ENCODE measurements at regions not wholly inside any gene's neighbourhood (a gene's known extent, or its start where the extent isn't known, plus 50 kb on each side); places are given as distances from the start of the nearest gene placed in this dataset.

DNA sequence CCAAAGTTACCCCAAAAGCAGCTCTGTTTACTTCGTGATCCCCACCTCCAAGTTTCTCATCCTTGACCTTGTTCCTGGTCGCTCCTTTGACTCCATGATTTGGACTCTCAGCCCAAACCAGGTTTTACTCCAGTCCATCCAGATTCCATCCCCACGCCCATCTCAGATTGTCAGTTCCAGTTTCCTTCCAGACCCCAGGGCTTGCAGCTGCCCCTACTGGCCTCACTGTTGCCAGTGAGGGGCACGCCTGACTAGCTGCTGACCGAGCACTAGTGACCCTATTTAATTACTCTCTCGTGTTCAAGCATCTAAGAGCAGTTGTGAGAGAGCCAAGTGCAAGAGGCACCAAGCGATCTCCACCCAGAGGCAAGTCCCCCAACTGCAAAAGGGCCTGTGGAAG is 155.1 kb upstream of the FUT8 start:
- Histone ChIP-seq H3K79me2 (ENCODE audit: control insufficient read depth, insufficient read depth, low read length) (no peaks in the 10 kb centered on the region), H4K20me1 (ENCODE audit: control insufficient read depth, extremely low read depth, insufficient read depth, low read length) (no peaks in the 10 kb centered on the region)
- dilution Hi-C loops (cut with MboI; ENCODE audit: extremely low pct_ligation_motif_present, low sequenced_read_pairs): no loop called here

DNA sequence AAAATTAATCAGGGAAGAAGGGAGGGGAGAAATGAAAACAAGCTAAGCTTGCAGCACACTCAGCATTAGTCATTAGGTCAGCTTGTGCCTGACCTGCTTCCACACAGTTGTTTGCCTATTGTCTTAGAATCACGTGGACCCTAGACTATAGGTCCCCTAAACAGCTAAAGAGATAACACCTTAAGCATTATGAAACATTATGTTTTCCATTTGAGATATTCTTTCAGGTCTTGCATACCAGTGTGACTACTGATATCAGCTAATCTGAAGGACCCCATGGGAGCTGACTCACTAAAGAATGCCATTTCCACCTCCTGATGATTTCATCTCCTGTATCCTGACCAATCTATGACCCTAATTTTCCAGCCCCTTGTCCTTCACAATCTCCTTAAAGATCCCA is 154.1 kb upstream of the FUT8 start:
- no peaks in the 10 kb centered on the region for H3K36me3 ChIP-seq (ENCODE audit: control insufficient read depth in 2 of 2, extremely low read depth in 1 of 2, insufficient read depth in 2 of 2, low read length in 2 of 2)
- dilution Hi-C loops (cut with MboI; ENCODE audit: extremely low pct_ligation_motif_present, low sequenced_read_pairs): no loop called here
- DNase-seq (ENCODE audit: low read depth, low spot score): no peak
- FAIRE-seq: peak; percentile 58
- H3K4me3 ChIP-seq (ENCODE audit: control insufficient read depth in 2 of 3, extremely low read depth in 1 of 3, insufficient read depth in 2 of 3, low read depth in 1 of 3, low read length in 3 of 3): no peak overlapping the region
- no peaks in the 10 kb centered on the region for H3K79me2 ChIP-seq (ENCODE audit: control insufficient read depth, insufficient read depth, low read length)
- no peak overlapping the region for H3K27ac ChIP-seq (ENCODE audit: control insufficient read depth, insufficient read depth, low read length)
- TF ChIP-seq, protein P1, sequence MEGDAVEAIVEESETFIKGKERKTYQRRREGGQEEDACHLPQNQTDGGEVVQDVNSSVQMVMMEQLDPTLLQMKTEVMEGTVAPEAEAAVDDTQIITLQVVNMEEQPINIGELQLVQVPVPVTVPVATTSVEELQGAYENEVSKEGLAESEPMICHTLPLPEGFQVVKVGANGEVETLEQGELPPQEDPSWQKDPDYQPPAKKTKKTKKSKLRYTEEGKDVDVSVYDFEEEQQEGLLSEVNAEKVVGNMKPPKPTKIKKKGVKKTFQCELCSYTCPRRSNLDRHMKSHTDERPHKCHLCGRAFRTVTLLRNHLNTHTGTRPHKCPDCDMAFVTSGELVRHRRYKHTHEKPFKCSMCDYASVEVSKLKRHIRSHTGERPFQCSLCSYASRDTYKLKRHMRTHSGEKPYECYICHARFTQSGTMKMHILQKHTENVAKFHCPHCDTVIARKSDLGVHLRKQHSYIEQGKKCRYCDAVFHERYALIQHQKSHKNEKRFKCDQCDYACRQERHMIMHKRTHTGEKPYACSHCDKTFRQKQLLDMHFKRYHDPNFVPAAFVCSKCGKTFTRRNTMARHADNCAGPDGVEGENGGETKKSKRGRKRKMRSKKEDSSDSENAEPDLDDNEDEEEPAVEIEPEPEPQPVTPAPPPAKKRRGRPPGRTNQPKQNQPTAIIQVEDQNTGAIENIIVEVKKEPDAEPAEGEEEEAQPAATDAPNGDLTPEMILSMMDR (optimal IDR thresholded peaks at IDR 0.05 in 1 of 3, IDR thresholded peaks at IDR 0.05 in 1 of 3, conservative IDR thresholded peaks at IDR 0.05 in 1 of 3; ENCODE audit: extremely low read depth in 1 of 3, insufficient read depth in 2 of 3, low read length in 3 of 3): no peak
- TF ChIP-seq EZH2 (IDR thresholded peaks at IDR 0.05; ENCODE audit: low read length): no peak
- H3K4me1 ChIP-seq (ENCODE audit: control insufficient read depth, extremely low read depth, insufficient read depth, low read length): peaks cover 17% of the 10 kb centered on the region
- peaks cover 2% of the 10 kb centered on the region for H3K9me3 ChIP-seq (ENCODE audit: control insufficient read depth, low read depth, low read length)
- no peaks in the 10 kb centered on the region for H4K20me1 ChIP-seq (ENCODE audit: control insufficient read depth, extremely low read depth, insufficient read depth, low read length)
- H3K27me3 ChIP-seq (ENCODE audit: control insufficient read depth, extremely low read depth, insufficient read depth, low read length): no peaks in the 10 kb centered on the region
- no peak overlapping the region for H2AFZ ChIP-seq (ENCODE audit: control insufficient read depth, low read length)
- no peak overlapping the region for H3K4me2 ChIP-seq (ENCODE audit: control insufficient read depth, extremely low read depth, insufficient read depth, low read depth, low read length)
- no peak overlapping the region for H3K9ac ChIP-seq (ENCODE audit: control insufficient read depth, extremely low read depth, insufficient read depth, low read length)
- H3K9me1 ChIP-seq (ENCODE audit: control insufficient read depth, extremely low read depth, insufficient read depth, low read length): no peaks in the 10 kb centered on the region

More for the DNA sequence above, 155.1 kb upstream of the FUT8 start:
- H3K9ac ChIP-seq (ENCODE audit: control insufficient read depth, extremely low read depth, insufficient read depth, low read length): no peak overlapping the region
- H3K9me1 ChIP-seq (ENCODE audit: control insufficient read depth, extremely low read depth, insufficient read depth, low read length): no peaks in the 10 kb centered on the region
- peaks cover 17% of the 10 kb centered on the region for H3K4me1 ChIP-seq (ENCODE audit: control insufficient read depth, extremely low read depth, insufficient read depth, low read length)
- no peak overlapping the region for H3K4me3 ChIP-seq (ENCODE audit: control insufficient read depth in 2 of 3, extremely low read depth in 1 of 3, insufficient read depth in 2 of 3, low read depth in 1 of 3, low read length in 3 of 3)
- H3K4me2 ChIP-seq (ENCODE audit: control insufficient read depth, extremely low read depth, insufficient read depth, low read depth, low read length): no peak overlapping the region
- DNase-seq (ENCODE audit: low read depth, low spot score) (no peak), FAIRE-seq (no peak)
- H3K27me3 ChIP-seq (ENCODE audit: control insufficient read depth, extremely low read depth, insufficient read depth, low read length): no peaks in the 10 kb centered on the region
- TF ChIP-seq, protein P1 (optimal IDR thresholded peaks at IDR 0.05 in 1 of 3, IDR thresholded peaks at IDR 0.05 in 1 of 3, conservative IDR thresholded peaks at IDR 0.05 in 1 of 3; ENCODE audit: extremely low read depth in 1 of 3, insufficient read depth in 2 of 3, low read length in 3 of 3): no peak
- TF ChIP-seq EZH2 (IDR thresholded peaks at IDR 0.05; ENCODE audit: low read length): no peak
- peaks cover 2% of the 10 kb centered on the region for H3K9me3 ChIP-seq (ENCODE audit: control insufficient read depth, low read depth, low read length)
- H2AFZ ChIP-seq (ENCODE audit: control insufficient read depth, low read length): no peak overlapping the region
- no peaks in the 10 kb centered on the region for H3K36me3 ChIP-seq (ENCODE audit: control insufficient read depth in 2 of 2, extremely low read depth in 1 of 2, insufficient read depth in 2 of 2, low read length in 2 of 2)
- H3K27ac ChIP-seq (ENCODE audit: control insufficient read depth, insufficient read depth, low read length): no peak overlapping the region

Measured in keratinocyte (primary cell).